PC-9 (cell line): ENCODE measurements at regions not wholly inside any gene's neighbourhood (a gene's known extent, or its start where the extent isn't known, plus 50 kb on each side); places are given as distances from the start of the nearest gene placed in this dataset.

Source experiments
- BruUV-seq: library from RNA; stranded (reverse); fragments of 400-500 nt; replicated peaks from 2 replicates; lab custom pipeline; 2021; lab: Mats Ljungman, UMichigan
- CTCF ChIA-PET: fragments of 300-600 bp; sonication (Branson Sonifier 250); formaldehyde crosslinking; loops from one replicate; lab custom pipeline; 2022; ENCODE audit warnings: antibody characterized with exemption; lab: Charles Lee
- POLR2A ChIA-PET: fragments of 300-600 bp; sonication (Branson Sonifier 250); formaldehyde crosslinking; loops from one replicate; lab custom pipeline; 2022; ENCODE audit warnings: antibody characterized with exemption; ENCODE audit not compliant: unreplicated experiment; lab: Charles Lee
- DNase-seq, 2 experiments: peaks; one replicate each; pipeline versions ENCODE4 v3.0.0 to v3.0.0-alpha.2; 2015 to 2022; ENCODE audit warnings: mixed read lengths in 1 of 2
- H2AFZ ChIP-seq: fragments of 200-600 bp; sonication (generic); 2 replicates; pipeline ENCODE4 v1.8.1; 2017; ENCODE audit warnings: antibody characterized with exemption
- H3F3A ChIP-seq: fragments of 200-600 bp; sonication (generic); 2 replicates; pipeline ENCODE4 v1.8.1; 2017; ENCODE audit warnings: antibody characterized with exemption, mild to moderate bottlenecking, low read depth; ENCODE audit not compliant: insufficient read depth
- H3K27ac ChIP-seq: fragments of 200-600 bp; sonication (generic); 2 replicates; pipeline ENCODE4 v1.6.1; 2016; ENCODE audit warnings: mixed run types
- H3K27me3 ChIP-seq: fragments of 200-600 bp; sonication (generic); 2 replicates; pipeline ENCODE4 v1.6.1; 2016; ENCODE audit warnings: low read depth, mixed run types; ENCODE audit not compliant: insufficient read depth
- H3K36me3 ChIP-seq: fragments of 200-600 bp; sonication (generic); 2 replicates; pipeline ENCODE4 v1.6.1; 2016; ENCODE audit warnings: low read depth, mixed run types
- H3K4me1 ChIP-seq: fragments of 200-600 bp; sonication (generic); replicated peaks from 2 replicates; pipeline ENCODE4 v1.6.1; 2016; ENCODE audit warnings: mixed run types; ENCODE audit not compliant: insufficient read depth
- H3K4me2 ChIP-seq: fragments of 200-600 bp; sonication (generic); 2 replicates; pipeline ENCODE4 v1.6.1; 2017; ENCODE audit warnings: mixed run types
- H3K4me3 ChIP-seq: fragments of 200-600 bp; sonication (generic); 2 replicates; pipeline ENCODE4 v1.6.1; 2016; ENCODE audit warnings: mixed run types
- H3K79me2 ChIP-seq: fragments of 200-600 bp; sonication (generic); 2 replicates; pipeline ENCODE4 v1.6.1; 2017; ENCODE audit warnings: low read depth, mixed run types
- H3K9me2 ChIP-seq: fragments of 200-600 bp; sonication (generic); 2 replicates; pipeline ENCODE4 v1.8.1; 2017; ENCODE audit warnings: mild to moderate bottlenecking; ENCODE audit not compliant: insufficient read depth
- H3K9me3 ChIP-seq: fragments of 200-600 bp; sonication (generic); 2 replicates; pipeline ENCODE4 v1.8.1; 2016; ENCODE audit warnings: low read depth; ENCODE audit not compliant: insufficient read depth
- H4K20me1 ChIP-seq: fragments of 200-600 bp; sonication (generic); 2 replicates; pipeline ENCODE4 v1.8.1; 2017; ENCODE audit not compliant: insufficient read depth
- EZH2 ChIP-seq: fragments of 200-600 bp; sonication (generic); IDR thresholded peaks from 2 replicates; pipeline ENCODE4 v1.8.0; 2017; ENCODE audit warnings: antibody characterized with exemption, low read depth
- intact Hi-C: fragments of 100-400 bp; cut with micrococcal nuclease; formaldehyde crosslinking; loops from one replicate; pipeline ENCODE4 v1.10.0; 2022; ENCODE audit not compliant: unreplicated experiment
- TF ChIP-seq, protein P1 (sequence below): fragments of 200-600 bp; sonication (generic); conservative IDR thresholded peaks from 2 replicates; pipeline ENCODE4 v1.6.1; 2017; ENCODE audit warnings: mixed run types, antibody characterized with exemption, mild to moderate bottlenecking, moderate library complexity

DNA sequence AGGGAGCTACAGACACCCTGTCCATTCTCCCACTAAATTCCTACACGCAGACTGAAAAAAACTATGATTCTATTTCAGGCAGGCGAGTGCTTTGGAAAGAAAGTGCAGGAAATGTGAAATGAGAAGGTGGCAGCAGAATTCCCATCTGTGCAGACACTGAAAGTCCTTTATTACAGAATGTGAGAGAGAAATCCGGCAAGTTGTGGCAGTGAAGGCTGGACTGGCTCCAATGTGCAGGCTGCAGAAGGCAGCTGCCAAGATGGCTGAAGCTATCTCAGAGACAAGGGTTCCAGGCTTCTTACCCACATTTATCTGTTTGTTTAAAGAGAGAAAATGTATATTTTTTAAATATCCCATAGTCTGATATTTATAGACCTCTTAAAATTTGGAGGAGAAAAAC, 161.8 kb upstream of the VLDLR start:
- Histone ChIP-seq H3K9me3 (no peaks in the 10 kb centered on the region), H3K79me2 (no peaks in the 10 kb centered on the region), H3K4me3 (no peak overlapping the region), H3F3A (no peaks in the 10 kb centered on the region), H3K4me1 (no peaks in the 10 kb centered on the region), H3K9me2 (no peaks in the 10 kb centered on the region), H3K27me3 (no peaks in the 10 kb centered on the region), H3K4me2 (no peak overlapping the region), H4K20me1 (no peaks in the 10 kb centered on the region), H3K36me3 (no peaks in the 10 kb centered on the region), H3K27ac (no peak overlapping the region), H2AFZ (no peak overlapping the region)
- intact Hi-C loops, result no loop called here
- POLR2A ChIA-PET, result no interaction called here
- CTCF ChIA-PET, result no interaction called here
- no TSS peak for BruUV-seq
- TF ChIP-seq, protein P1, sequence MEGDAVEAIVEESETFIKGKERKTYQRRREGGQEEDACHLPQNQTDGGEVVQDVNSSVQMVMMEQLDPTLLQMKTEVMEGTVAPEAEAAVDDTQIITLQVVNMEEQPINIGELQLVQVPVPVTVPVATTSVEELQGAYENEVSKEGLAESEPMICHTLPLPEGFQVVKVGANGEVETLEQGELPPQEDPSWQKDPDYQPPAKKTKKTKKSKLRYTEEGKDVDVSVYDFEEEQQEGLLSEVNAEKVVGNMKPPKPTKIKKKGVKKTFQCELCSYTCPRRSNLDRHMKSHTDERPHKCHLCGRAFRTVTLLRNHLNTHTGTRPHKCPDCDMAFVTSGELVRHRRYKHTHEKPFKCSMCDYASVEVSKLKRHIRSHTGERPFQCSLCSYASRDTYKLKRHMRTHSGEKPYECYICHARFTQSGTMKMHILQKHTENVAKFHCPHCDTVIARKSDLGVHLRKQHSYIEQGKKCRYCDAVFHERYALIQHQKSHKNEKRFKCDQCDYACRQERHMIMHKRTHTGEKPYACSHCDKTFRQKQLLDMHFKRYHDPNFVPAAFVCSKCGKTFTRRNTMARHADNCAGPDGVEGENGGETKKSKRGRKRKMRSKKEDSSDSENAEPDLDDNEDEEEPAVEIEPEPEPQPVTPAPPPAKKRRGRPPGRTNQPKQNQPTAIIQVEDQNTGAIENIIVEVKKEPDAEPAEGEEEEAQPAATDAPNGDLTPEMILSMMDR, result no peak
- TF ChIP-seq EZH2, result no peak
- no peak for DNase-seq

DNA sequence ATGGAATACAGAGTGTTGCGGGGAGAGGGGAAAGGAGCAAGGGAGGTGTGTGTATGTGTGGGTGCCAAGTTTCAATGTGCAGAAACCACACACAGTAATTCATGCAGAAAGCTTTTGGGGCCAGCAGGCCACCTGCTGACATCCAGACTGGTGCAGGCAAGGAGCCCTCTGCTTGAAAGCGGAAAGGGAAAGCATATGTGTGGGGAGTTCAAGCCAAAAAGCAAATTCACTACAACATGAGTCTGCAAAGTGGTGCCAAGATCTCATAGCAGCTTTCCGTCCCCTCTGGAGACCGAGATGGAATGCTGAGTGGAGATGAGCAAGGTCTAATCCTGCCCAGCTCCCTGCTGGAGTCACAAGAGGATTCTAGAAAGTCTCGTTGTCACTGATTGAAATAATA, 159.7 kb upstream of the VLDLR start:
- ChIA-PET CTCF (no interaction called here), POLR2A (no interaction called here)
- no peak overlapping the region for H2AFZ ChIP-seq
- H3K79me2 ChIP-seq, result no peaks in the 10 kb centered on the region
- H3K4me3 ChIP-seq, result no peak overlapping the region
- H3F3A ChIP-seq, result no peaks in the 10 kb centered on the region
- no peaks in the 10 kb centered on the region for H3K9me2 ChIP-seq
- H3K27ac ChIP-seq, result no peak overlapping the region
- no peak for TF ChIP-seq EZH2
- TF ChIP-seq, protein P1, result no peak
- no peak overlapping the region for H3K4me2 ChIP-seq
- H3K4me1 ChIP-seq, result peaks cover 13% of the 10 kb centered on the region
- H4K20me1 ChIP-seq, result no peaks in the 10 kb centered on the region
- no peak for DNase-seq
- intact Hi-C loops, result no loop called here
- BruUV-seq, result no TSS peak
- H3K27me3 ChIP-seq, result no peaks in the 10 kb centered on the region
- no peaks in the 10 kb centered on the region for H3K36me3 ChIP-seq
- H3K9me3 ChIP-seq, result no peaks in the 10 kb centered on the region

DNA sequence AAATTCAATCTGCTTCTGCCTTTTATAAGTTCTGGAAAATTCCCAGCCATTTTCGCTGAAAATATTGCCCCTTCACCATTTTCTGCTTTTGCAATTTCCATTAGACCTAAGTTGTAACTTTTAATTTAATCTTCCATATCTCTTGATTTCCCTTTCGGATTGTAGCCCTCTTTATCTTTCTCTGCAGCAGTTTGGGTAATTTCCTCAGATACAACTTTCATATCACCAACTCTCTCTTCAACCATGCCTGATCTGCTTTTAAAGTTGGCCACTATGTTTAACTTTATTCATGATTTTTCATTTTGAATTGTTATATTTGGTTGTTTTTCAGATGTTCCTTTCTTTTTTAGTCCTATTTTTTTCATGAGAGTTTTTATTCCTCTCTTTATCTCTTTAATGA, 157.0 kb upstream of the VLDLR start:
- H3K79me2 ChIP-seq, result no peaks in the 10 kb centered on the region
- H3K4me2 ChIP-seq, result no peak overlapping the region
- H3K4me3 ChIP-seq, result no peak overlapping the region
- H3K36me3 ChIP-seq, result no peaks in the 10 kb centered on the region
- ChIA-PET CTCF (no interaction called here), POLR2A (no interaction called here)
- no peaks in the 10 kb centered on the region for H3K9me3 ChIP-seq
- H3F3A ChIP-seq, result no peaks in the 10 kb centered on the region
- intact Hi-C loops, result loop anchor here (5.0 kb wide), 3 partner anchors 52 to 172 kb away; partner anchors contain the start of gene VLDLR
- H3K27me3 ChIP-seq, result no peaks in the 10 kb centered on the region
- no peaks in the 10 kb centered on the region for H3K9me2 ChIP-seq
- TF ChIP-seq, protein P1, result no peak
- TF ChIP-seq EZH2, result no peak
- H3K4me1 ChIP-seq, result peaks cover 16% of the 10 kb centered on the region
- DNase-seq, result no peak
- H3K27ac ChIP-seq, result no peak overlapping the region
- BruUV-seq, result no TSS peak
- H4K20me1 ChIP-seq, result no peaks in the 10 kb centered on the region
- H2AFZ ChIP-seq, result no peak overlapping the region
